NCI-H146 treated with DMSO at 0.1 percent for 48 hours (cell line): ENCODE measurements at regions not wholly inside any gene's neighbourhood (a gene's known extent, or its start where the extent isn't known, plus 50 kb on each side); places are given as distances from the start of the nearest gene placed in this dataset.
"Not testable (repeated sequence)": the region's sequence is repeated elsewhere in the genome, so short reads cannot be mapped to it uniquely, and the experiment has no call there.

Experiments
- DNase-seq: peaks from one replicate; lab custom pipeline; 2025; ENCODE audit not compliant: unreplicated experiment; lab: John Stamatoyannopoulos, UW

- DNase-seq = peak; percentile 56
These were observed 98.2 kb upstream of the PRKX start for GRCh38 chrX:3811331-3812311.

- peak; percentile 65 for DNase-seq
These were observed 94.5 kb upstream of the PRKX start for GRCh38 chrX:3807906-3808305.

GRCh38 chrX:3806630-3807029 lies 93.2 kb upstream of the PRKX start:
- peak; percentile 6 for DNase-seq

- DNase-seq = no peak
These were observed 90.3 kb upstream of the PRKX start for GRCh38 chrX:3803713-3804112.

- no peak for DNase-seq
These were observed 89.9 kb upstream of the PRKX start for GRCh38 chrX:3803305-3803704.

- DNase-seq = not testable (repeated sequence)
These were observed 82.0 kb upstream of the PRKX start for GRCh38 chrX:3795411-3795810.

GRCh38 chrX:3791449-3791848 lies 78.0 kb upstream of the PRKX start:
- DNase-seq = no peak

GRCh38 chrX:3788494-3789233 lies 75.2 kb upstream of the PRKX start:
- DNase-seq = peak; percentile 39

GRCh38 chrX:3787856-3788255 lies 74.4 kb upstream of the PRKX start:
- DNase-seq = peak; percentile 25

- DNase-seq = not testable (repeated sequence)
These were observed 72.4 kb upstream of the PRKX start for GRCh38 chrX:3785822-3786221.

GRCh38 chrX:3780564-3780963 lies 67.1 kb upstream of the PRKX start:
- no peak for DNase-seq

GRCh38 chrX:3779546-3779945 lies 66.1 kb upstream of the PRKX start:
- DNase-seq = no peak

GRCh38 chrX:3777416-3777815 lies 64.0 kb upstream of the PRKX start:
- no peak for DNase-seq

GRCh38 chrX:3771766-3772165 lies 58.3 kb upstream of the PRKX start:
- no peak for DNase-seq

GRCh38 chrX:3768881-3769280 lies 55.4 kb upstream of the PRKX start:
- DNase-seq = no peak
